SK-N-SH (cell line): ENCODE measurements at regions not wholly inside any gene's neighbourhood (a gene's known extent, or its start where the extent isn't known, plus 50 kb on each side); places are given as distances from the start of the nearest gene placed in this dataset.

ENCODE experiments used
- CTCF ChIP-seq: fragments of 200-600 bp; sonication (generic); IDR thresholded peaks from 2 replicates; pipeline ENCODE4 v1.6.1; 2017; ENCODE audit warnings: antibody characterized with exemption, mild to moderate bottlenecking, moderate library complexity
- EZH2phosphoT487 ChIP-seq: fragments of 200-600 bp; sonication (generic); IDR thresholded peaks from 2 replicates; pipeline ENCODE4 v1.6.1; 2017; ENCODE audit warnings: low read depth, mixed run types, mild to moderate bottlenecking, antibody characterized with exemption, moderate library complexity, borderline replicate concordance
- FOSL2 ChIP-seq: IDR thresholded peaks from 2 replicates; pipeline ENCODE4 v1.4.0; 2012; ENCODE audit warnings: low read depth, mild to moderate bottlenecking, moderate library complexity, borderline replicate concordance
- FOXM1 ChIP-seq: IDR thresholded peaks from 2 replicates; pipeline ENCODE4 v1.4.0; 2012; ENCODE audit warnings: low read depth, mild to moderate bottlenecking
- SMC3 ChIP-seq: IDR thresholded peaks from 2 replicates; pipeline ENCODE4 v1.6.1; 2012; ENCODE audit warnings: low read depth, low read length, improper control_type of control experiment
- TAF1 ChIP-seq: IDR thresholded peaks from 2 replicates; pipeline ENCODE4 v1.6.1; 2012; ENCODE audit warnings: low read depth, mild to moderate bottlenecking, low read length, moderate library complexity, borderline replicate concordance

GRCh38 chr2:123098619-123099018 is 926.5 kb upstream of the CNTNAP5 start:
- TF ChIP-seq FOSL2, result no peak
- no peak for TF ChIP-seq TAF1
- TF ChIP-seq SMC3, result no peak
- no peak for TF ChIP-seq CTCF
- TF ChIP-seq FOXM1, result no peak
- no peak for TF ChIP-seq EZH2phosphoT487
